DND-41 (cell line): ENCODE measurements at regions not wholly inside any gene's neighbourhood (a gene's known extent, or its start where the extent isn't known, plus 50 kb on each side); places are given as distances from the start of the nearest gene placed in this dataset.

Experiments
- ATAC-seq: fragments of 200-7000 bp; cut with Tn5 transposase; 3 replicates; pipeline ENCODE4 v1.9.1; 2021; ENCODE audit warnings: low read depth; ENCODE audit not compliant: insufficient read depth
- DNase-seq: peaks from one replicate; pipeline ENCODE4 v3.0.0-alpha.2; 2020
- H2AFZ ChIP-seq: 2 replicates; pipeline ENCODE4 v1.6.0; 2012; ENCODE audit warnings: low read depth, low read length
- H3K27ac ChIP-seq: 2 replicates; pipeline ENCODE4 v1.5.1; 2012; ENCODE audit warnings: low read length, inconsistent platforms
- H3K27me3 ChIP-seq: fragments of 200-600 bp; sonication (generic); 2 replicates; pipeline ENCODE4 v1.6.0; 2012; ENCODE audit warnings: low read length, mild to moderate bottlenecking, inconsistent platforms; ENCODE audit not compliant: insufficient read depth, poor library complexity
- H3K36me3 ChIP-seq: 2 replicates; pipeline ENCODE4 v1.5.1; 2012; ENCODE audit warnings: low read length, inconsistent platforms; ENCODE audit not compliant: insufficient read depth
- H3K4me1 ChIP-seq: 2 replicates; pipeline ENCODE4 v1.5.1; 2012; ENCODE audit warnings: mild to moderate bottlenecking, low read length; ENCODE audit not compliant: insufficient read depth
- H3K4me2 ChIP-seq: 2 replicates; pipeline ENCODE4 v1.6.0; 2012; ENCODE audit warnings: mild to moderate bottlenecking, moderate library complexity, low read length, inconsistent platforms; ENCODE audit not compliant: insufficient read depth
- H3K4me3 ChIP-seq, 2 experiments: fragments of 200-600 bp in 1 of 2; shearing (Covaris generic) in 1 of 2; 2 replicates each; pipeline ENCODE4 v1.5.1; 2012 to 2016; ENCODE audit warnings: inconsistent platforms in 2 of 2, low read length in 2 of 2, mild to moderate bottlenecking in 2 of 2, low read depth in 1 of 2, moderate library complexity in 1 of 2
- H3K79me2 ChIP-seq: 2 replicates; pipeline ENCODE4 v1.6.0; 2012; ENCODE audit warnings: low read length, inconsistent platforms; ENCODE audit not compliant: insufficient read depth
- H3K9ac ChIP-seq: 2 replicates; pipeline ENCODE4 v1.6.0; 2012; ENCODE audit warnings: low read depth, mild to moderate bottlenecking, inconsistent platforms, low read length, moderate library complexity
- H3K9me3 ChIP-seq: 2 replicates; pipeline ENCODE4 v1.5.1; 2012; ENCODE audit warnings: low read length, moderate library complexity, mild to moderate bottlenecking, inconsistent platforms; ENCODE audit not compliant: insufficient read depth, severe bottlenecking
- H4K20me1 ChIP-seq: 2 replicates; pipeline ENCODE4 v1.6.0; 2012; ENCODE audit warnings: low read length; ENCODE audit not compliant: insufficient read depth
- EZH2 ChIP-seq: IDR thresholded peaks from 3 replicates; pipeline ENCODE4 v1.6.1; 2012; ENCODE audit warnings: borderline replicate concordance, low read depth, mild to moderate bottlenecking, moderate library complexity, low read length, inconsistent platforms; ENCODE audit not compliant: severe bottlenecking
- TF ChIP-seq, protein P1 (sequence below): IDR thresholded peaks from 2 replicates; pipeline ENCODE4 v1.5.1; 2012; ENCODE audit warnings: borderline replicate concordance, low read length, moderate library complexity, mild to moderate bottlenecking; ENCODE audit not compliant: poor library complexity, severe bottlenecking; ENCODE audit errors: extremely low read depth

DNA sequence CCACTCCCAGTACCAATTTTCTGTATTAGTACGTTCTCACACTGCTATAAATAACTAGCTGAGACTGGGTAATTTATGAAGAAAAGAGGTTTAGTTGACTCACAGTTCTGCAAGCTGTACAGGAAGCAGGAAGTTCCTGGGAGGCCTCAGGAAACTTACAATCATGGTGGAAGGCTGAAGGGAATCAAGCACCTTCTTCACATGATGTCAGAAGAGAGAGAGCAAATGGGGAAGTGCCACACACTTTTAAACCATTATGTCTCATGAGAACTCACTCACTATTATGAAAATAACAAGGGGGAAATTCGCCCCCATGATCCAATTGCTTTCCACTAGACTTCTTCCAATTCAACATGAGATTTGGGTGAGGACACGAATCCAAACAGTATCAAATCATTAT, 271.4 kb downstream of the ETS1 start:
- no peak overlapping the region for H3K27ac ChIP-seq
- no peak overlapping the region for H3K9ac ChIP-seq
- H3K4me1 ChIP-seq, result no peaks in the 10 kb centered on the region
- H3K9me3 ChIP-seq, result peaks cover 24% of the 10 kb centered on the region
- H3K36me3 ChIP-seq, result no peaks in the 10 kb centered on the region
- TF ChIP-seq EZH2, result no peak
- TF ChIP-seq, protein P1, sequence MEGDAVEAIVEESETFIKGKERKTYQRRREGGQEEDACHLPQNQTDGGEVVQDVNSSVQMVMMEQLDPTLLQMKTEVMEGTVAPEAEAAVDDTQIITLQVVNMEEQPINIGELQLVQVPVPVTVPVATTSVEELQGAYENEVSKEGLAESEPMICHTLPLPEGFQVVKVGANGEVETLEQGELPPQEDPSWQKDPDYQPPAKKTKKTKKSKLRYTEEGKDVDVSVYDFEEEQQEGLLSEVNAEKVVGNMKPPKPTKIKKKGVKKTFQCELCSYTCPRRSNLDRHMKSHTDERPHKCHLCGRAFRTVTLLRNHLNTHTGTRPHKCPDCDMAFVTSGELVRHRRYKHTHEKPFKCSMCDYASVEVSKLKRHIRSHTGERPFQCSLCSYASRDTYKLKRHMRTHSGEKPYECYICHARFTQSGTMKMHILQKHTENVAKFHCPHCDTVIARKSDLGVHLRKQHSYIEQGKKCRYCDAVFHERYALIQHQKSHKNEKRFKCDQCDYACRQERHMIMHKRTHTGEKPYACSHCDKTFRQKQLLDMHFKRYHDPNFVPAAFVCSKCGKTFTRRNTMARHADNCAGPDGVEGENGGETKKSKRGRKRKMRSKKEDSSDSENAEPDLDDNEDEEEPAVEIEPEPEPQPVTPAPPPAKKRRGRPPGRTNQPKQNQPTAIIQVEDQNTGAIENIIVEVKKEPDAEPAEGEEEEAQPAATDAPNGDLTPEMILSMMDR, result no peak
- no peaks in the 10 kb centered on the region for H3K79me2 ChIP-seq
- H3K4me2 ChIP-seq, result no peak overlapping the region
- no peaks in the 10 kb centered on the region for H3K27me3 ChIP-seq
- no peak overlapping the region for H3K4me3 ChIP-seq
- DNase-seq (no peak), ATAC-seq (no peak)
- no peaks in the 10 kb centered on the region for H4K20me1 ChIP-seq
- H2AFZ ChIP-seq, result no peak overlapping the region

DNA sequence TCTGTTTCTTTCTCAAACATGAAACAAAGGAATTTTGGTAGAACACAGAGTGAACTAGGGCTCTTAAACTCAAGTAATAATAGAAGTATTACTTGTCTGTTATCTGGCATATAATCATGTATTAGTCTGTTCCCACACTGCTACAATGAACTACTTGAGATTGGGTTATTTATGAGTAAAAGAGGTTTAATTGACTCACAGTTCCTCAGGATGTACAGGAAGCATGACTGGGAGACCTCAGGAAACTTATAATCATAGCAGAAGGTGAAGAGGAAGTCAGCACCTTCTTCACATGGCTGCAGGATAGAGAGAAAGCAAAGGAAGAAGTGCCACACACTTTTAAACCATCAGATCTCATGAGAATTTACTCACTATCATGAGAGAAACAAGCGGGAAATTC, 273.4 kb downstream of the ETS1 start:
- DNase-seq, result no peak
- H3K4me3 ChIP-seq, result no peak overlapping the region
- TF ChIP-seq, protein P1, result no peak
- TF ChIP-seq EZH2, result no peak

DNA sequence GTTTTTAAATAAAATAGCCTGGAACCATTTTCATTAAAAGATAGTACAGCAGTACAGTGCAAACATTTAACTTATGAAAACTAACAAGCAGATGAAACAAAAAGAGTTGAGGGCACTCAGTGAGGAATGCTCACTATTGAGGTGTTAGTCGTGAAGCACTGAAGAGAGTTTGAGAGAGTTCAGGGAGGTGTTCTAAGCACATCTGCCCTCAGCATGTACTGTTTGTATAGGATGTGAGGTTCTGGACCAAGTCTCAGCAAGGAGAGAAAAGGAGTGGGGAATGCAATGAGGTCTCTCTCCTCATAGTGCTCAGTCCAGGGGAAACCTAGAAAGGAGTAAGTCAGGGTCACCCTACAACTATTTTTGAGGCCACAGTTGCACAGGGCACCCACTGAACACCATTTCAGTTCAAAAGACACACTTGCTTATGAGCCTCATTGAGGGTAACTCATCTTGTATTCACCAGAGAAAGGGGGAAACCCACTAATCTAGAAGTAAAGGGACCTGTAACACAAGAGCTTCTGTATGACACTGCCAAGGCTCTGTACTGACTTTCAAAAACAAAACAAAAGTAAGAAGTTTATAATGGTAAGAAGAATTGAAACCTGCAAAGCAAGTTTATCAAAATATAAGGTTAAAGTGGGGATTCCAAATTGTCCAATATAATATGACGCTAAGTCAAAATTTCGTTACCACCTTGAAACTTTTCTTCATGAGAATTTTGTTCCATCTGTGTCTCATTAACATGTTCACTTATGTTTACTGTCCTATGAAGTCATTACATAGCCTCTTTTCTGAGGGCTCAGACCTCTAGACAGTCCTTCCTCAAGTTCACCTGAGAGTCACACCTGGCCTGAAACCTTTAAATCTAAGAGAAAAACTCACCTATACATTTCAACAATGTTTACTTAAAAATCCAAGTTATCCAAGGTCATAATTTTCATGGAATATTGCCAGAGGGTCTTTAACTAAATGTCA, 275.3 kb downstream of the ETS1 start:
- H4K20me1 ChIP-seq, result no peaks in the 10 kb centered on the region
- ATAC-seq (no peak), DNase-seq (no peak)
- H3K9me3 ChIP-seq, result peaks cover 24% of the 10 kb centered on the region
- H3K27ac ChIP-seq, result no peak overlapping the region
- H3K36me3 ChIP-seq, result no peaks in the 10 kb centered on the region
- H3K4me2 ChIP-seq, result no peak overlapping the region
- no peaks in the 10 kb centered on the region for H3K27me3 ChIP-seq
- no peak overlapping the region for H2AFZ ChIP-seq
- no peak overlapping the region for H3K4me3 ChIP-seq
- no peak overlapping the region for H3K9ac ChIP-seq
- H3K79me2 ChIP-seq, result no peaks in the 10 kb centered on the region
- peaks cover 4% of the 10 kb centered on the region; the same call in 1 of the 2 replicates for H3K4me1 ChIP-seq
- no peak for TF ChIP-seq EZH2
- TF ChIP-seq, protein P1, result no peak

More for the DNA sequence above, 273.4 kb downstream of the ETS1 start:
- H3K4me2 ChIP-seq, result no peak overlapping the region
- H3K4me1 ChIP-seq, result peaks cover 4% of the 10 kb centered on the region; the same call in 1 of the 2 replicates
- H3K9ac ChIP-seq, result no peak overlapping the region
- no peaks in the 10 kb centered on the region for H3K27me3 ChIP-seq
- peaks cover 24% of the 10 kb centered on the region for H3K9me3 ChIP-seq
- no peaks in the 10 kb centered on the region for H3K79me2 ChIP-seq
- no peak for ATAC-seq
- no peaks in the 10 kb centered on the region for H3K36me3 ChIP-seq
- H3K27ac ChIP-seq, result no peak overlapping the region
- no peak overlapping the region for H2AFZ ChIP-seq
- no peaks in the 10 kb centered on the region for H4K20me1 ChIP-seq
